HL-60 (cell line): ENCODE measurements at regions not wholly inside any gene's neighbourhood (a gene's known extent, or its start where the extent isn't known, plus 50 kb on each side); places are given as distances from the start of the nearest gene placed in this dataset.

Experiments
- CTCF ChIP-seq: IDR thresholded peaks from one replicate; pipeline ENCODE4 v1.5.1; 2011; ENCODE audit warnings: low read length, control low read depth, inconsistent platforms; ENCODE audit not compliant: insufficient read depth
- REST ChIP-seq: IDR thresholded peaks from 2 replicates; pipeline ENCODE4 v1.6.1; 2012; ENCODE audit warnings: low read depth; ENCODE audit not compliant: insufficient replicate concordance

- no peak for TF ChIP-seq CTCF
- no peak for TF ChIP-seq REST
These were observed 88.0 kb downstream of the XCL2 start for GRCh38 chr1:168455764-168456163.
